LNCAP (cell line): ENCODE measurements at regions not wholly inside any gene's neighbourhood (a gene's known extent, or its start where the extent isn't known, plus 50 kb on each side); places are given as distances from the start of the nearest gene placed in this dataset.

Source experiments
- CTCF ChIP-seq: fragments of 450-650 bp; IDR thresholded peaks from 2 replicates; pipeline ENCODE4 v1.5.1; 2017; ENCODE audit warnings: mild to moderate bottlenecking

- TF ChIP-seq CTCF, result no peak
These were observed 232.8 kb downstream of the GJA1 start for GRCh38 chr6:121668259-121668658.

GRCh38 chr6:121670511-121670910 is 235.1 kb downstream of the GJA1 start:
- TF ChIP-seq CTCF, result no peak

GRCh38 chr6:121677571-121677970 is 242.1 kb downstream of the GJA1 start:
- TF ChIP-seq CTCF, result no peak

- TF ChIP-seq CTCF, result no peak
These were observed 242.8 kb downstream of the GJA1 start for GRCh38 chr6:121678245-121678644.

- peak; percentile 18; the same call in 1 of the 2 replicates for TF ChIP-seq CTCF
These were observed 244.6 kb downstream of the GJA1 start for GRCh38 chr6:121680058-121680457.

- no peak for TF ChIP-seq CTCF
These were observed 247.2 kb downstream of the GJA1 start for GRCh38 chr6:121682666-121683065.

- no peak for TF ChIP-seq CTCF
These were observed 251.2 kb downstream of the GJA1 start for GRCh38 chr6:121686611-121687023.

- TF ChIP-seq CTCF, result no peak
These were observed 253.5 kb downstream of the GJA1 start for GRCh38 chr6:121688974-121689373.
